Fibroblast of lung (primary cell): ENCODE measurements at regions not wholly inside any gene's neighbourhood (a gene's known extent, or its start where the extent isn't known, plus 50 kb on each side); places are given as distances from the start of the nearest gene placed in this dataset.

ENCODE experiments used
- DNase-seq, 2 donors: peaks; one replicate each; pipeline versions ENCODE4 v3.0.0 to v3.0.0-alpha.2; 2010; ENCODE audit warnings: low read depth in 2 of 2
- H2AFZ ChIP-seq: 2 replicates; pipeline ENCODE4 v1.5.1; 2012; ENCODE audit warnings: low read length, control low read depth, inconsistent platforms
- H3K27ac ChIP-seq: 2 replicates; pipeline ENCODE4 v1.5.1; 2011; ENCODE audit warnings: low read length, control low read depth; ENCODE audit not compliant: insufficient read depth
- H3K27me3 ChIP-seq: 2 replicates; pipeline ENCODE4 v1.5.1; 2011; ENCODE audit warnings: mild to moderate bottlenecking, low read length; ENCODE audit not compliant: control insufficient read depth, insufficient read depth
- H3K36me3 ChIP-seq: 2 replicates; pipeline ENCODE4 v1.5.1; 2011; ENCODE audit warnings: low read length; ENCODE audit not compliant: control insufficient read depth, insufficient read depth
- H3K4me1 ChIP-seq: 2 replicates; pipeline ENCODE4 v1.5.1; 2011; ENCODE audit warnings: low read length; ENCODE audit not compliant: control insufficient read depth, insufficient read depth; ENCODE audit errors: extremely low read depth
- H3K4me2 ChIP-seq: 2 replicates; pipeline ENCODE4 v1.5.1; 2011; ENCODE audit warnings: low read length, control low read depth; ENCODE audit not compliant: insufficient read depth; ENCODE audit errors: extremely low read depth
- H3K4me3 ChIP-seq, 4 experiments: fragments of 200-600 bp in 1 of 4; sonication (generic) in 1 of 4; replicated peaks in 1 of 4; 2 replicates each; pipeline ENCODE4 v1.5.1; 2011 to 2016; ENCODE audit warnings: low read length in 4 of 4, low read depth in 3 of 4, mild to moderate bottlenecking in 3 of 4, control low read depth in 2 of 4, inconsistent platforms in 1 of 4, mixed read lengths in 1 of 4; ENCODE audit not compliant: insufficient read depth in 1 of 4; ENCODE audit errors: control extremely low read depth in 1 of 4
- H3K79me2 ChIP-seq: 2 replicates; pipeline ENCODE4 v1.5.1; 2012; ENCODE audit warnings: mild to moderate bottlenecking, low read length, inconsistent platforms; ENCODE audit not compliant: control insufficient read depth, insufficient read depth
- H3K9ac ChIP-seq: 2 replicates; pipeline ENCODE4 v1.5.1; 2011; ENCODE audit warnings: mild to moderate bottlenecking, low read length, control low read depth; ENCODE audit not compliant: insufficient read depth
- H3K9me3 ChIP-seq: 2 replicates; pipeline ENCODE4 v1.5.1; 2012; ENCODE audit warnings: low read depth, low read length; ENCODE audit not compliant: control insufficient read depth, insufficient read depth
- H4K20me1 ChIP-seq: 2 replicates; pipeline ENCODE4 v1.5.1; 2011; ENCODE audit warnings: low read length; ENCODE audit not compliant: control insufficient read depth, insufficient read depth; ENCODE audit errors: extremely low read depth
- EZH2 ChIP-seq: IDR thresholded peaks from 2 replicates; pipeline ENCODE4 v1.5.1; 2012; ENCODE audit warnings: low read length, control low read depth, mild to moderate bottlenecking; ENCODE audit errors: missing control alignments
- TF ChIP-seq, protein P1 (sequence below), 2 donors: IDR thresholded peaks in 1 of 2; conservative IDR thresholded peaks in 1 of 2; 1 replicate in 1 of 2; 2 replicates in 1 of 2; pipeline ENCODE4 v1.5.1; 2011 to 2012; ENCODE audit warnings: low read length in 2 of 2, control low read depth in 1 of 2, inconsistent platforms in 1 of 2, low read depth in 1 of 2, mild to moderate bottlenecking in 1 of 2

DNA sequence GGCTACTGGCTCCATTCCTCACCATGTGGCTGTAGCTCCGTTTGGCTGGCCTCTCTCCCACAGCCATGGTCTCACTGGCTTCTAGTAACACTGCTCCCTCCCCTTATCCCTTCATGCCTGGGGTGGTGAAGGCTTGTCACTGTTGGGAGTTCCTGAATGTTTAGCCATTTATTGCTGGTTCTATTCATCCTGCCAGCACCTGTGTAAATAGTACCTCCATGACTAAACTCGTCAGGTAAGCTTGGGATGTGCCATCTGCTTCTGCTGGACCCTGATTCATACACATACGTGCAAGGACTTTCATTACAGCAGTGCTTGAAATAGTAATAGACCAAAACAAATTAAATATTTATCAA is 61.6 kb downstream of the CCDC71L start:
- Histone ChIP-seq H3K4me2 (no peak overlapping the region), H2AFZ (peak overlapping the region; percentile 87), H3K9me3 (no peaks in the 10 kb centered on the region), H3K79me2 (no peaks in the 10 kb centered on the region), H3K9ac (no peak overlapping the region), H3K4me1 (no peaks in the 10 kb centered on the region), H3K27ac (no peak overlapping the region), H3K4me3 (no peak overlapping the region), H3K27me3 (no peaks in the 10 kb centered on the region), H3K36me3 (no peaks in the 10 kb centered on the region), H4K20me1 (no peaks in the 10 kb centered on the region)
- no peak for DNase-seq
- TF ChIP-seq, protein P1, sequence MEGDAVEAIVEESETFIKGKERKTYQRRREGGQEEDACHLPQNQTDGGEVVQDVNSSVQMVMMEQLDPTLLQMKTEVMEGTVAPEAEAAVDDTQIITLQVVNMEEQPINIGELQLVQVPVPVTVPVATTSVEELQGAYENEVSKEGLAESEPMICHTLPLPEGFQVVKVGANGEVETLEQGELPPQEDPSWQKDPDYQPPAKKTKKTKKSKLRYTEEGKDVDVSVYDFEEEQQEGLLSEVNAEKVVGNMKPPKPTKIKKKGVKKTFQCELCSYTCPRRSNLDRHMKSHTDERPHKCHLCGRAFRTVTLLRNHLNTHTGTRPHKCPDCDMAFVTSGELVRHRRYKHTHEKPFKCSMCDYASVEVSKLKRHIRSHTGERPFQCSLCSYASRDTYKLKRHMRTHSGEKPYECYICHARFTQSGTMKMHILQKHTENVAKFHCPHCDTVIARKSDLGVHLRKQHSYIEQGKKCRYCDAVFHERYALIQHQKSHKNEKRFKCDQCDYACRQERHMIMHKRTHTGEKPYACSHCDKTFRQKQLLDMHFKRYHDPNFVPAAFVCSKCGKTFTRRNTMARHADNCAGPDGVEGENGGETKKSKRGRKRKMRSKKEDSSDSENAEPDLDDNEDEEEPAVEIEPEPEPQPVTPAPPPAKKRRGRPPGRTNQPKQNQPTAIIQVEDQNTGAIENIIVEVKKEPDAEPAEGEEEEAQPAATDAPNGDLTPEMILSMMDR (conservative IDR thresholded peaks at IDR 0.05 in 1 of 2, IDR thresholded peaks at IDR 0.05 in 1 of 2; ENCODE audit: low read depth in 1 of 2, low read length in 2 of 2) = no peak
- no peak for TF ChIP-seq EZH2

DNA sequence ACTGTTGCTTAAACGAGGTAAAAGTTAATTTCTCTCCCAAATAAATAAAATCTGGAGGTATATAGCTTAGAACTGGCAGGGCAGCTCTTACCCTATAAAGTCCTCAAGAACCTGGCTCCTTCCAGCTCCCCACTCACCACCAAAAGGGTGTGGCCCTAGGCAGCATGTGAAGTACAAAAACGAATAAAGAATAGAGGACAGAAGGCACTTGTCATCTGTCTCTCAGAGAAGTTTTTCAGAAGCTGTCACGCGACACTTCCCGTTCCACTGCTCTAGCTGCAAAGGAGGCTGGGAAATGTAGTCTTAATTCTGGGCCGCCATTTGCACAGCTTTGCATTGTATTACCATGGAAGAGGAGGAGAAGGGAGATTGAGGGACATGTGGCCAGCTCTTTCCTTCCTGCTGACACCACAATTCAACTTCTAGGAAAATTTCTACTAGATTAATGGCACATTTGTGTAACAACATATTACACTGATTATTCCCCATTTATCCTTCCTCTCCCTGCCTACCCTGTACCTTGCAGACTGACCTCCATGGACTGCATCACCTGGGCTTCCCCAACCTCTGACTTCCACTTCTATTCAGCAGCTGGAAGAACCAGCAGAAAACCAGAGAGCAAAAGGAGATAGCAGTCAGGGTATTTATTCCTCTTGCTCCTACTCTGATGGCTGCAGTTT is 62.2 kb downstream of the CCDC71L start:
- H3K27me3 ChIP-seq = no peaks in the 10 kb centered on the region
- DNase-seq = peak; percentile 60 to 72
- peak overlapping the region; percentile 25 to 59 (median 42) for H3K4me3 ChIP-seq
- no peaks in the 10 kb centered on the region for H3K36me3 ChIP-seq
- H3K4me2 ChIP-seq = peak overlapping the region; percentile 67
- H4K20me1 ChIP-seq = no peaks in the 10 kb centered on the region
- H2AFZ ChIP-seq = peak overlapping the region; percentile 87
- no peak for TF ChIP-seq EZH2
- TF ChIP-seq, protein P1 (conservative IDR thresholded peaks at IDR 0.05 in 1 of 2, IDR thresholded peaks at IDR 0.05 in 1 of 2; ENCODE audit: low read depth in 1 of 2, low read length in 2 of 2) = no peak
- H3K9me3 ChIP-seq = no peaks in the 10 kb centered on the region
- no peaks in the 10 kb centered on the region for H3K79me2 ChIP-seq
- peak overlapping the region; percentile 34 for H3K27ac ChIP-seq
- no peak overlapping the region for H3K9ac ChIP-seq
- no peaks in the 10 kb centered on the region for H3K4me1 ChIP-seq

DNA sequence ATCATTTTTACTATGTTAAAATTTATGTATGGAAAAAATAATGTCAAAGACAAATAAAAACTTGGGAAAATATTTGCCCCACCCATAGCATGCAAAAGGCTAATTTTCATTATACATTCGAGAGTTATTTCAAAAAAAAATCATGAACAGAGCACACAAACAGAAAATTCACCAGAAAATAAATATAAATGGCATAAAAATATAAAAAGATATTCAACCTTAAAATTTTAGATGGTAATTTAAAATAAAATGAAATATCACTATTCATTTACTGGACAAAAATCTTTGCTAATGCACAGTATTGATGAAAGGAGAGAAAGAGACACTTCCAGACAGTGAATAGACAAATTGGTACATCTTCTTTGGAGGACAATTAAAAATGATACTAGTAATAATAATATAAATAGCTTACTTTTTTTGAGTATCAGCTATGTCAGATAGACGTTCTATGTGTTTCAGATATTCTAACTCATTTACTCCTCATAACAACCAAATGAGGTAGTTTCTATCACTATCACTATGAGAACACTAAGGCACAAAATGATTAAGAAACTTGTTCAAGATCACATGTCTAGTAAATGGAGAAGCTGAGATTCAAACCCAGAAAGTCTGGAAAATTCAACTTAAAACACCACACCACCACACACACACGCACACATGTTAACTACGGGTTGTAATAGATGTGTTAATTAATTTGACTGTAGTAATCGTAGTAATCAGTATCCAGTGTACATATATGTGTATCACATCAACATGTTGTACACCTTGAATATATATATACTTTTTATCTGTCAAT is 63.0 kb downstream of the CCDC71L start:
- H3K9me3 ChIP-seq = no peaks in the 10 kb centered on the region
- H3K27ac ChIP-seq = no peak overlapping the region
- H3K79me2 ChIP-seq = no peaks in the 10 kb centered on the region
- no peaks in the 10 kb centered on the region for H3K4me1 ChIP-seq
- no peak for TF ChIP-seq EZH2
- TF ChIP-seq, protein P1 (conservative IDR thresholded peaks at IDR 0.05 in 1 of 2, IDR thresholded peaks at IDR 0.05 in 1 of 2; ENCODE audit: low read depth in 1 of 2, low read length in 2 of 2) = no peak
- H2AFZ ChIP-seq = peak overlapping the region; percentile 24
- no peaks in the 10 kb centered on the region for H3K27me3 ChIP-seq
- H3K9ac ChIP-seq = no peak overlapping the region
- peak overlapping the region; percentile 67 for H3K4me2 ChIP-seq
- no peaks in the 10 kb centered on the region for H3K36me3 ChIP-seq
- H3K4me3 ChIP-seq = peak overlapping the region in 3 of 4 experiments; percentile 26 to 59 (median 57)
- DNase-seq = no peak
- H4K20me1 ChIP-seq = no peaks in the 10 kb centered on the region
